Astrocyte (in vitro differentiated cells and primary cell): ENCODE measurements at regions not wholly inside any gene's neighbourhood (a gene's known extent, or its start where the extent isn't known, plus 50 kb on each side); places are given as distances from the start of the nearest gene placed in this dataset.

Experiments
- DNase-seq: peaks from one replicate; pipeline ENCODE4 v3.0.0-alpha.2; 2010; ENCODE audit warnings: low read depth
- FAIRE-seq: peaks from 2 replicates; lab custom pipeline; 2011; peaks lifted over from hg19 to GRCh38; lab: Jason Lieb, UNC
- H2AFZ ChIP-seq: 2 replicates; pipeline ENCODE4 v1.6.0; 2012; ENCODE audit warnings: low read depth, low read length, inconsistent platforms
- H3K27ac ChIP-seq: 2 replicates; pipeline ENCODE4 v1.5.1; 2011; ENCODE audit warnings: low read depth, low read length, inconsistent platforms
- H3K27me3 ChIP-seq: 2 replicates; pipeline ENCODE4 v1.6.0; 2011; ENCODE audit warnings: low read length, inconsistent platforms; ENCODE audit not compliant: insufficient read depth
- H3K36me3 ChIP-seq: 2 replicates; pipeline ENCODE4 v1.5.1; 2011; ENCODE audit warnings: low read length, inconsistent platforms; ENCODE audit not compliant: insufficient read depth
- H3K4me1 ChIP-seq: 2 replicates; pipeline ENCODE4 v1.5.1; 2011; ENCODE audit warnings: low read length, inconsistent platforms; ENCODE audit not compliant: insufficient read depth
- H3K4me2 ChIP-seq: 2 replicates; pipeline ENCODE4 v1.6.0; 2012; ENCODE audit warnings: low read length, inconsistent platforms
- H3K4me3 ChIP-seq: 2 replicates; pipeline ENCODE4 v1.5.1; 2011; ENCODE audit warnings: low read depth, mild to moderate bottlenecking, low read length, inconsistent platforms; ENCODE audit not compliant: insufficient read depth
- H3K79me2 ChIP-seq: 2 replicates; pipeline ENCODE4 v1.6.0; 2012; ENCODE audit warnings: mild to moderate bottlenecking, low read length, inconsistent platforms; ENCODE audit not compliant: insufficient read depth
- H3K9ac ChIP-seq: 2 replicates; pipeline ENCODE4 v1.6.0; 2012; ENCODE audit warnings: mild to moderate bottlenecking, low read length, inconsistent platforms
- H3K9me3 ChIP-seq: 2 replicates; pipeline ENCODE4 v1.5.1; 2012; ENCODE audit warnings: low read depth, mild to moderate bottlenecking, low read length, inconsistent platforms; ENCODE audit not compliant: insufficient read depth
- H4K20me1 ChIP-seq: 2 replicates; pipeline ENCODE4 v1.6.0; 2012; ENCODE audit warnings: low read length, inconsistent platforms; ENCODE audit not compliant: insufficient read depth
- H3K27ac Mint-ChIP-seq: one replicate; pipeline ENCODE4 v1.8.0; 2021; ENCODE audit warnings: mild to moderate bottlenecking, mixed read lengths; ENCODE audit not compliant: unreplicated experiment
- H3K27me3 Mint-ChIP-seq: one replicate; pipeline ENCODE4 v1.8.0; 2021; ENCODE audit warnings: low read depth, mixed read lengths; ENCODE audit not compliant: unreplicated experiment
- H3K36me3 Mint-ChIP-seq: one replicate; pipeline ENCODE4 v1.8.0; 2021; ENCODE audit warnings: low read depth, mixed read lengths; ENCODE audit not compliant: unreplicated experiment
- H3K4me1 Mint-ChIP-seq: one replicate; pipeline ENCODE4 v1.8.0; 2021; ENCODE audit warnings: low read depth, mixed read lengths; ENCODE audit not compliant: unreplicated experiment
- H3K4me3 Mint-ChIP-seq: one replicate; pipeline ENCODE4 v1.8.0; 2021; ENCODE audit warnings: mild to moderate bottlenecking, moderate library complexity, mixed read lengths; ENCODE audit not compliant: unreplicated experiment
- H3K9me3 Mint-ChIP-seq: one replicate; pipeline ENCODE4 v1.8.0; 2021; ENCODE audit warnings: mild to moderate bottlenecking, mixed read lengths; ENCODE audit not compliant: unreplicated experiment
- CTCF ChIP-seq: IDR thresholded peaks from 2 replicates; pipeline ENCODE4 v1.5.1; 2011; ENCODE audit warnings: low read depth, mild to moderate bottlenecking, inconsistent platforms, low read length, moderate library complexity; ENCODE audit not compliant: insufficient read depth
- EZH2 ChIP-seq: IDR thresholded peaks from 2 replicates; pipeline ENCODE4 v1.6.1; 2012; ENCODE audit warnings: mild to moderate bottlenecking, low read length, inconsistent platforms; ENCODE audit not compliant: insufficient read depth

GRCh38 chr10:53256623-53257022, 484.0 kb upstream of the MBL2 start:
- Histone ChIP-seq H3K27ac (no peak overlapping the region), H3K4me3 (no peak overlapping the region), H3K4me1 (no peaks in the 10 kb centered on the region), H3K9ac (no peak overlapping the region), H3K79me2 (no peaks in the 10 kb centered on the region), H3K9me3 (no peaks in the 10 kb centered on the region), H2AFZ (no peak overlapping the region), H4K20me1 (no peaks in the 10 kb centered on the region), H3K27me3 (no peaks in the 10 kb centered on the region), H3K36me3 (no peaks in the 10 kb centered on the region), H3K4me2 (no peak overlapping the region)
- FAIRE-seq = no peak
- Mint-ChIP-seq H3K4me3 (no peak overlapping the region), H3K4me1 (peaks cover 10% of the 10 kb centered on the region), H3K27me3 (no peaks in the 10 kb centered on the region), H3K36me3 (no peaks in the 10 kb centered on the region), H3K9me3 (no peaks in the 10 kb centered on the region), H3K27ac (no peak overlapping the region)
- no peak for TF ChIP-seq EZH2
- TF ChIP-seq CTCF = no peak
- no peak for DNase-seq

GRCh38 chr10:53255661-53256205, 483.1 kb upstream of the MBL2 start:
- no peak overlapping the region for H3K4me3 Mint-ChIP-seq
- Histone ChIP-seq H3K27me3 (no peaks in the 10 kb centered on the region), H3K4me3 (no peak overlapping the region), H3K4me2 (no peak overlapping the region), H3K9me3 (no peaks in the 10 kb centered on the region), H3K36me3 (no peaks in the 10 kb centered on the region), H3K4me1 (no peaks in the 10 kb centered on the region), H4K20me1 (no peaks in the 10 kb centered on the region), H2AFZ (no peak overlapping the region), H3K79me2 (no peaks in the 10 kb centered on the region), H3K27ac (no peak overlapping the region), H3K9ac (no peak overlapping the region)
- peaks cover 10% of the 10 kb centered on the region for H3K4me1 Mint-ChIP-seq
- H3K27me3 Mint-ChIP-seq = no peaks in the 10 kb centered on the region
- no peak for TF ChIP-seq EZH2
- TF ChIP-seq CTCF = no peak
- H3K27ac Mint-ChIP-seq = no peak overlapping the region
- no peak for FAIRE-seq
- no peak for DNase-seq
- no peaks in the 10 kb centered on the region for H3K9me3 Mint-ChIP-seq
- no peaks in the 10 kb centered on the region for H3K36me3 Mint-ChIP-seq

GRCh38 chr10:53253221-53253620, 480.6 kb upstream of the MBL2 start:
- Histone ChIP-seq H3K4me3 (no peak overlapping the region), H3K9ac (no peak overlapping the region), H4K20me1 (no peaks in the 10 kb centered on the region), H3K4me1 (no peaks in the 10 kb centered on the region), H3K27ac (no peak overlapping the region), H2AFZ (no peak overlapping the region), H3K27me3 (no peaks in the 10 kb centered on the region), H3K36me3 (no peaks in the 10 kb centered on the region), H3K4me2 (no peak overlapping the region), H3K79me2 (no peaks in the 10 kb centered on the region), H3K9me3 (no peaks in the 10 kb centered on the region)
- FAIRE-seq = no peak
- TF ChIP-seq EZH2 (no peak), CTCF (no peak)
- DNase-seq = no peak
- Mint-ChIP-seq H3K9me3 (peaks cover 3% of the 10 kb centered on the region), H3K4me1 (peaks cover 10% of the 10 kb centered on the region), H3K4me3 (no peak overlapping the region), H3K27ac (no peak overlapping the region), H3K36me3 (no peaks in the 10 kb centered on the region), H3K27me3 (no peaks in the 10 kb centered on the region)
